ENCODE measurements at regions not wholly inside any gene's neighbourhood (a gene's known extent, or its start where the extent isn't known, plus 50 kb on each side); places are given as distances from the start of the nearest gene placed in this dataset.

GRCh38 chr22:19643448-19644313 lies 70.6 kb upstream of the SEPTIN5 start:
- TF ChIP-seq, protein P1, sequence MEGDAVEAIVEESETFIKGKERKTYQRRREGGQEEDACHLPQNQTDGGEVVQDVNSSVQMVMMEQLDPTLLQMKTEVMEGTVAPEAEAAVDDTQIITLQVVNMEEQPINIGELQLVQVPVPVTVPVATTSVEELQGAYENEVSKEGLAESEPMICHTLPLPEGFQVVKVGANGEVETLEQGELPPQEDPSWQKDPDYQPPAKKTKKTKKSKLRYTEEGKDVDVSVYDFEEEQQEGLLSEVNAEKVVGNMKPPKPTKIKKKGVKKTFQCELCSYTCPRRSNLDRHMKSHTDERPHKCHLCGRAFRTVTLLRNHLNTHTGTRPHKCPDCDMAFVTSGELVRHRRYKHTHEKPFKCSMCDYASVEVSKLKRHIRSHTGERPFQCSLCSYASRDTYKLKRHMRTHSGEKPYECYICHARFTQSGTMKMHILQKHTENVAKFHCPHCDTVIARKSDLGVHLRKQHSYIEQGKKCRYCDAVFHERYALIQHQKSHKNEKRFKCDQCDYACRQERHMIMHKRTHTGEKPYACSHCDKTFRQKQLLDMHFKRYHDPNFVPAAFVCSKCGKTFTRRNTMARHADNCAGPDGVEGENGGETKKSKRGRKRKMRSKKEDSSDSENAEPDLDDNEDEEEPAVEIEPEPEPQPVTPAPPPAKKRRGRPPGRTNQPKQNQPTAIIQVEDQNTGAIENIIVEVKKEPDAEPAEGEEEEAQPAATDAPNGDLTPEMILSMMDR (IDR thresholded peaks at IDR 0.05): no peak
- no peak for TF ChIP-seq EZH2 (IDR thresholded peaks at IDR 0.05; ENCODE audit: borderline replicate concordance, insufficient read depth, low read depth, low read length, poor library complexity, severe bottlenecking)
